GM19043 (cell line): ENCODE measurements at regions not wholly inside any gene's neighbourhood (a gene's known extent, or its start where the extent isn't known, plus 50 kb on each side); places are given as distances from the start of the nearest gene placed in this dataset.

Source experiments
- ATAC-seq: cut with Tn5 transposase; IDR thresholded peaks from one replicate; pipeline ENCODE4 v1.9.1; 2021; ENCODE audit warnings: low read depth; ENCODE audit not compliant: unreplicated experiment

DNA sequence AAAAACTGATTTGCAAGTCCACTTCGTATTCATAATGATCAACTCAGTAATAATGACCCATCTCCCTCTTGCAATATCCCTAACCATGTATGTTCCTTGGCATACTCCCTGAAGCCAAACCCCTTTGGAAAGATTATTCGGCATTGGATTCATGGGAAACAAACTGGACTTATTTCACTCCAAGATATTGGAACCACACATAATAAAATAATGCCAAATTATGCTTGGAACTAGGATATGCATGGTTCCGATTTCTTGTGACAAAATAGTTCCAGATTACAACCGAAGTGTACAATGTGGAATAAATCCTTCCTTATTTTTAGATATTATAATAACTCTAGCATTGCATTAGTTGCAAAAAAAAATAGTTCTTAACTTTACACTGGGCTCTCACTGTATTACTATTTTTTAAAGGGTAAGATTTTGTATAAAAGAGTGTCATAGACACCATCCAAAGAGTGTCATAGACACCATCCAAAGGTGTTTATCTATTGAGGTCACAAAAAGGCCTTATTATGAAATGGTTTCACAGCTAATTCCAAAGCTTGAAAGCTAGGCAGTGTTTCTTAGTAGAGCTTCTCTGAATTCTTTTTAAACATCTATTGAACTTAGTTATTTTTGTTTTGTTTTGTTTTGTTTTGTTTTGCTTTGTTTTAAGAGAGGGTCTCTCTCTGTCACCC is 410.9 kb upstream of the JARID2 start:
- no peak for ATAC-seq

- no peak for ATAC-seq
Observed at GRCh38 chr6:14837435-14837834, 408.4 kb upstream of the JARID2 start.

GRCh38 chr6:14838133-14838583 is 407.7 kb upstream of the JARID2 start:
- no peak for ATAC-seq

DNA sequence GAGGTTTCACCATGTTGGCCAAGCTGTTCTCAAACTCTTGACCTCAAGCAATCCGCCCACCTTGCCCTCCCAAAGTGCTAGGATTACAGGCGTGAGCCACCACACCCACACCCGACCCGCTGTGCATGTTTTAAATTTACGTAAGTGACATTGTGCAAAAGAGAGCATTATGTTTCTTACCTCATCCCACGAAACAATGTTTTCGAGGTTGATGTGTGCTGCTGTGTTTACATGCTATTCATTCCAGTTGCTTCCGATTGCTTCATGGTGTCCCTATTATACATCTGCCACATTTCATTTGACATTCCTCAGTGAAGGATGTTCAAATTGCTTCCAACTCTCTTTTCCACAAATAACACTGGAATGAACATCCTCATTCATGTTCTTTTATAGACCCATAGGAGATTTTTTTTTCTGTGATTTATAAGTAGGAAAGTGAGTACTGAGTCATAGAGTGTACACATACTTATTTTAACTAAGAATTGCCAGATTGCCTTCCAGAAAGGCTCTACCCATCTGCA is 403.9 kb upstream of the JARID2 start:
- ATAC-seq: no peak

DNA sequence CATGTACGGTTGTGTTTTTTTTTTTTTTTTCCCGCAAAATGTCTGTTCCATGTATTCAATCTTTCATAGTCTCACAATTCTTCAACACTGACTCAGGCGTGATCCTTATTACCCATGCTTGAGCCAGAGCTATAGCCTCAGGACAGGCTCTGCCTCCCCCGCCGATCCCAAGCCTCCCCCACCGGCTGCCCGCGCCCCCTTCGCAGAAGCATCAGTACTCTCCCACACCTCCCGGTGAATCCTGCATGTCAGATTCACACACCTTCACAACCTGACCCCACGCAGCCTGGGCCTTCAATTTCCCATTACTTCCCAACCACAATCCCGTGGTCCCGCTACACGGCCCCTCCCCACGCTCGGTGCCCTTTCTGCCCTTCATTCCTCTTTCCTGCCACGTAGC is 401.5 kb upstream of the JARID2 start:
- no peak for ATAC-seq

DNA sequence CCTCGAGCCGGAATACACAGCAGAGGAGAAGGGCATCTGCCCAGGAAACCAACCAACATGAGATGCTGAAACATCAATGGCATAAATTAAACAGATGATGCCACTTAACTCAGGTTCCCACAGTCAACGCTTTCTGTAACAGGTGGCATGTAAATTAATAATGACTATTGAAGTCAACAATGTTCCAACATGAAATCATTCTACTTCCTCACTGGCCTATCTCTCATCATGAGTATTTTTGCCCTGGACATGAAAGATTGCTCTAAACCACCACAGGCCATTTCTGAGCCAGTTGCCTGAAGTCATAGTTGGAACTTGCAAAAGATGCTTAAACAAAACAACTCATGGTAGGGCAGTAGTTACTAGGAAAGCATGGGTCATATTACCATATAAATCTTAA is 397.9 kb upstream of the JARID2 start:
- ATAC-seq: no peak

DNA sequence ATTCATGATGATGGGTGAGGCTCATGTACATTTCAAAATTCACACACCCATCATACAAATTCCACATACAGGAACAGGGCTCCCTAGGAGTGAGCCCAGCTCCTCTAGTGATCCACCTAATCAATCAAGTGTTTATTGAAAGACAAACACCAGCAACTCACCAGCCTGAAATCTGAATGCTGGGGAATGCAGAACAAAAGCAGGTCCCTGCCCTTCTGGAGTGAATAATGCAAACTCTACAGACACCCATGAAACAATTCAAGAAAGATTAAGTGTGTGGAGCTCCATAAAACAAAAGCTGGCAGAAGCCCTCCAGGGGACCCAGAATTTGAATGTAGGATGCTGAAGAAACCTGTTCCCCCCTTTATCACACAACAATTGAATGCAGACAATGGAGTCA is 396.7 kb upstream of the JARID2 start:
- no peak for ATAC-seq

- ATAC-seq: no peak
Observed at GRCh38 chr6:14851281-14851680, 394.6 kb upstream of the JARID2 start.

- no peak for ATAC-seq
Observed at GRCh38 chr6:14852375-14852774, 393.5 kb upstream of the JARID2 start.

DNA sequence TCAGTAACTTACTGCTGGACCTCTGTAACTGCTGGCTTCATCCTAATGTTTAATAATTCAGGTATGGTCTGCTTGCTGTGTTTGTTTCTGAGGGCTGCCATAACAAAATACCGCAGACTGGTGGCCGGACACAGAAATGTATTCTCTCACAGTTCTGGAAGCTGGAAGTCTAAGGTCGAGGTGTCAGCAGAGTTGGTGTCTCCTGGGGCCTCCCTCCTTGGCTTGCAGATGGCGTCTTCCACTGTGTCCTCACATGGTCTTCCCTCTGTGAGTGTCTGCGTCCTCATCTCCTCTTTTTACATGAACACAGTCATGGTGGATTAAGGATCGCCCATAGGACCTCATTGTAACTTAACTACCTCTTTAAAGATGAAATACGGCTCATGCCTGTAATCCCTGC is 389.7 kb upstream of the JARID2 start:
- no peak for ATAC-seq

- no peak for ATAC-seq
Observed at GRCh38 chr6:14857001-14857400, 388.9 kb upstream of the JARID2 start.

- ATAC-seq: no peak
Observed at GRCh38 chr6:14857501-14857900, 388.4 kb upstream of the JARID2 start.

DNA sequence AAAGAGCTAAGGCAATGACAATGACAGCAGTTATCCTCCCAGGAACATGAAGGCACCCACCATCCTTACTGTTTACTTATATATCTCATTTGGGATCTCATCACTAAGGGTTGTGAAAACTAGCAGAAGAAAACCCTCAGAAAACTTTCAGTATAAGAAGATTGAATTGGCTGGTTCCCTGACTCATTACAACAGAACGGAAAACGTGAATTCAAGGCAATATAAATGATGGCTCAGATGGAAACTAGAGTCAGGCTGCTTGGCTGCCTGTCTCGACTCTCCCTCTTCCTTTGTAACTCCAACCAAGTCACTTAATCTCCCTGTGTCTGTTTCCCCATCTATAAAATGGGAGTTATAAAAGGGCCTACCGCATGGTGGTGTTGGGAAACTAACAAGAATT is 387.1 kb upstream of the JARID2 start:
- ATAC-seq: no peak

GRCh38 chr6:14860774-14861173 is 385.1 kb upstream of the JARID2 start:
- no peak for ATAC-seq

DNA sequence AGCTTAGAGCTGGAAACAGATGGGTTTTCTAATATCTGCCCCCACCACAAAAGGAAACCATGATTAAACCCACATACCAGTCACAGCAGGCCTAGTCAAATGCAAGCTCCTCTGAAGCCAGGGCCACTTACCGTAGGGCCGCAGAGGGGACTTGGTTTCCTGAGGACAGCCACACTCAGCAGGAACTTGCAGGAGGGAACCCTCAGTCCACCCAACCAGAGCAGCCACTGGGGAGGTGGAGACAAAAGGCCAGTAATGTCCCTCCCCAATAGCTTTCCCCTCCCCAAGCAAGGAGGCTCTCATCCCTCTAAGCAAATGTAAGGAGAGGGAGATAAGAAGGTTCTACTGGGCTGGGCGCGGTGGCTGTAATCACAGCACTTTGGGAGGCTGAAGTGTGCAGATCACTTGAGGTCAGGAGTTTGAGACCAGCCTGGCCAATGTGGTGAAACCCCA is 384.4 kb upstream of the JARID2 start:
- ATAC-seq: no peak

GRCh38 chr6:14862845-14863244 is 383.0 kb upstream of the JARID2 start:
- no peak for ATAC-seq

GRCh38 chr6:14863902-14864850 is 381.7 kb upstream of the JARID2 start:
- no peak for ATAC-seq

DNA sequence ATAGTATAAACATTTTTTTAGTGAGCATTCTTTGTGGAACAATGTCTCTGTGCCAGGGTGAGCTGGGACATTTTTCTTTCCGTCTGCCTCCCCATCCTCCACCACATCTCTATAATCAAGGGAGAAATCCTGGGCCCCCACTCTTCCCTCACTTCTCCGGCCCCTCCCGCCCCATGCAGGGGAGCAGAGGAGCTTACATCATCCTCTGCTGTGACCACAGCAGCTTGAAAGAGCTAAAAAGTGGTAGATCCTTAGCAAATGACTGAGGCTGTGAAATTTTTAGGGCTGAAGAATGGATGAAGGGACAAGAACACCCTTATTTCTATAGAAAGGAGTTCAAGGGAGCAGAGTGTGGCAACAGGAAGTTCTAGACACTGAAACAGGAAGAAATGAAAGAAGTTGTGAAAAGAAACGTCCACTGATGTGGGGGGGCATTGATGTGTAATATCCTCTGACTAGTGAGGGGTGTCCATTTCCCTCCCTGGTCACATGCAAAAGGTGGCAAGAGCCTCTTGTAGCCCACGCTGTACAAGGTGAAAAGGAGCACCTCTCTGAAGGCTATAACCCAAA is 380.3 kb upstream of the JARID2 start:
- no peak for ATAC-seq

DNA sequence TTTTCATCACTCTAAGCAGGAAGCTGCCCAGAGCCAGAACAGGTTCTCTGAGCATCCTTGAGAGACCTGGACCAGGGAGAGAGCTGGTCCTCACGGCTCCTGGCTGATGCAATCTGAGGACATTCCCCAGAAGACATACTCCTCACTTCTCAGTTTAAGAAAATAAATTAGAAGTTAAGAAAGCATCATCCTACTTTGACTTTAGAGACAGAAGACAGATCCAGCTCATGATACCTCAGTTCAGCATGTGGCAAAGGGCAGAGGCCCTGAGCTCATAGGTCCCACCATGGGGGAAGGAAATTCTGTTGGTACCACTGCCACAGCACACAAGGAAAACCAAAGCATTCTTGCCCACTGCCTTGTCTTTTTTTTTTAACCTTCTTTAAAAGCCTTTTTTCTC is 378.1 kb upstream of the JARID2 start:
- no peak for ATAC-seq

- no peak for ATAC-seq
Observed at GRCh38 chr6:14871221-14871620, 374.6 kb upstream of the JARID2 start.

DNA sequence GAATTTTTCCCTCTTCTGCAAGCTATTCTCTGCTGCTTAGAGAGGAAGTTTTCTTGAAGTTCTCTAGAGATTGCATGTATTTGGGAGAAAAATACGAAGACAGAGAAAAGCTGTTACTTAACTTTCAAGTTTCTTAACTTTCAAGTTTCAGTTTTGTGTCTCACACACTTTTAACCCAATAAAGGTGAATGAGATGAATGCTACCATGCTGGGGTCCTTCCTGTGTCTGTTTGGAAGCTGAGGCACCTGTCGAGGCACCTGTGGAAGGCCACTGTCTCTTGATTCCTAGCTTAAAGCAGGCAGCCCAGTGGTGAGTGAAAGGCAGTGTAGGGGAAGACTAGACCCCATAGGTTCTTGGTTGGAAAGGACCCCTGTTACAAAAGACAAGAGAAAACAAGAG is 372.8 kb upstream of the JARID2 start:
- ATAC-seq: no peak
